Stimulated activated CD4-positive, alpha-beta T cell treated with anti-CD3 and anti-CD28 coated beads, Interleukin-15, amount 100 ng/mL, for 48 hours (primary cell): ENCODE measurements at regions not wholly inside any gene's neighbourhood (a gene's known extent, or its start where the extent isn't known, plus 50 kb on each side); places are given as distances from the start of the nearest gene placed in this dataset.

ENCODE experiments used
- DNase-seq, 2 donors: peaks; one replicate each; pipeline ENCODE4 v3.0.0-alpha.2; 2020; ENCODE audit warnings: low read depth in 2 of 2

GRCh38 chr12:34396006-34396860 is 373.9 kb downstream of the ALG10 start:
- no peak for DNase-seq

- DNase-seq: no peak
These were observed 374.7 kb downstream of the ALG10 start for GRCh38 chr12:34396861-34397590.

- no peak for DNase-seq
These were observed 375.5 kb downstream of the ALG10 start for GRCh38 chr12:34397591-34398365.

GRCh38 chr12:34398366-34398705 is 376.0 kb downstream of the ALG10 start:
- DNase-seq: no peak

GRCh38 chr12:34398706-34399630 is 376.7 kb downstream of the ALG10 start:
- no peak for DNase-seq

GRCh38 chr12:34399631-34400410 is 377.5 kb downstream of the ALG10 start:
- DNase-seq: no peak

GRCh38 chr12:34400411-34400881 is 378.1 kb downstream of the ALG10 start:
- no peak for DNase-seq

GRCh38 chr12:34400986-34401658 is 378.8 kb downstream of the ALG10 start:
- no peak for DNase-seq

- no peak for DNase-seq
These were observed 379.4 kb downstream of the ALG10 start for GRCh38 chr12:34401659-34402227.

- DNase-seq: no peak
These were observed 380.1 kb downstream of the ALG10 start for GRCh38 chr12:34402228-34402898.

- DNase-seq: no peak
These were observed 380.8 kb downstream of the ALG10 start for GRCh38 chr12:34402899-34403705.

GRCh38 chr12:34403706-34404376 is 381.5 kb downstream of the ALG10 start:
- DNase-seq: no peak

GRCh38 chr12:34404377-34405285 is 382.3 kb downstream of the ALG10 start:
- DNase-seq: no peak

GRCh38 chr12:34405286-34406227 is 383.3 kb downstream of the ALG10 start:
- DNase-seq: no peak
